GM18907 (cell line): ENCODE measurements at regions not wholly inside any gene's neighbourhood (a gene's known extent, or its start where the extent isn't known, plus 50 kb on each side); places are given as distances from the start of the nearest gene placed in this dataset.

Source experiments
- ATAC-seq: cut with Tn5 transposase; IDR thresholded peaks from one replicate; pipeline ENCODE4 v1.9.1; 2021; ENCODE audit warnings: mild to moderate bottlenecking, moderate library complexity; ENCODE audit not compliant: unreplicated experiment

DNA sequence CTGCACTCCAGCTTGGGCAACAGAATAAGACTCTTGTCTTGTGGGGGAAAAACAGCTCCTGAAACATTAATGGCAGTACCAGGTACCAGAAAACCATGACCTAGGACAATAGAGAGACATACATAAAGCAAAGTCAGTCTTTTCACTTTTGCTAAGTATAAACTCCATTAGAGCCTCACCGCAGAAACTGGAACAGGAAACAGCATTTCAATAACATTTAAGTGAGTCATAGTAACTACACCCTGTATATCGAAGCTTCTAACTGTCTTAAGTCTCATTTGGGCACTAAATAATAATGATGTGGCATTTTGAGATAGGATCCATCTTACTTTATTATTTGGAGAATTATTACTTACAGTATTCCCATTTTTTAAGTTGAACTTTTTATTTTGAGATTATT, 517.8 kb upstream of the CELF2 start:
- ATAC-seq, result no peak

DNA sequence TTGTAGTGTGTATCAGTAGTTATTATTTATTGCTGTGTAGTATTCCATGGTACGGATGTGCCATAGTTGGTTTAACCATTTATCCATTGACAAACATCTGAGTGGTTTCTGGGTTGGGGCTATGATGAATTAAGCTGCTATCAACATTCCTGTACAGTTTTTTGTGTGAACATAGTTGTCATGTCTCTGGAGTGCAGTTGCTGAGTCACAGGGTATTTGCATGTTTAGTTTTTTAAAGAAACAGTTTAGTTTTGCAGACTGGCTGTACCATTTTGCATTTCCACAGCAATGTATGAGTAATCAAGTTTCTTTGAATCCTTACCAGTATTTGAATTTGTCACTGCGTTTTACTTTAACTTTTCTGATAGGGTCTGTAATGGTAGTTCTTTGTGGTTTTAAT, 516.7 kb upstream of the CELF2 start:
- ATAC-seq, result no peak

DNA sequence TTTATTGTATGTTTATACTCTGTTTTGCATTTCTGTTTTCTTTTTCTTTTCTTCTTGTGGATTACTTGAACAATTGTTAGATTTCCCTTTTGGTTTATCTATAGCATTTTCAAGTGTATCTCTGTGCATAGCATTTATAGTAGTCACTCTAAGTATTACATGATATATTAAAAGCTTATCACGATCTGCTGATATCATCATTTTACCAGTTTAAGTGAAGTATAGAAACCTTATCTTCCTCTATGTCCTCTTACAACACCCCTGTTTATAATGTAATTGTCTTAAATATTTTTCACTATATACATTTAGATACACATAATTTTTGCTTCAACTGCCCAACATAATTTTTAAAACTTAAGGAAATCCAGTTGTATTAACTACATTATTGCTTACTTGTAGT, 513.9 kb upstream of the CELF2 start:
- ATAC-seq, result no peak

DNA sequence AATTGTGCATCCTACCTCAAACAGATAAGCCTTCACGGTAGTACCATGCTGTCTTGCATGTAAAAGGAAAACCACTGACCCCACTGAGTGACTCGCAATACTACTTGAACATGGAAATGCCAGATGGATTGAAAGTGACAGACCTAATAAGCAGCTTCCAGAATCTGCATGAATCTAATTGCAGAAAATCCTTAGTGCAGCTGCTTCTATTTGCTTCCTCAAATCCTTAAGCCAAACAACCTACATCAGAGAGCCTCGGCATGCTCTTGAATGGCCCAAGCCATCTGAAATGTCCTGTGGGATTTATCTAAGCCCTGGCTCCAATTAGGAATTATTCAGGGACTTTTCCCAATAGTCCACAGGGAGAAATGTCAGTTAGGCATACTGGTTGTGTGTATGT, 509.5 kb upstream of the CELF2 start:
- ATAC-seq, result no peak

DNA sequence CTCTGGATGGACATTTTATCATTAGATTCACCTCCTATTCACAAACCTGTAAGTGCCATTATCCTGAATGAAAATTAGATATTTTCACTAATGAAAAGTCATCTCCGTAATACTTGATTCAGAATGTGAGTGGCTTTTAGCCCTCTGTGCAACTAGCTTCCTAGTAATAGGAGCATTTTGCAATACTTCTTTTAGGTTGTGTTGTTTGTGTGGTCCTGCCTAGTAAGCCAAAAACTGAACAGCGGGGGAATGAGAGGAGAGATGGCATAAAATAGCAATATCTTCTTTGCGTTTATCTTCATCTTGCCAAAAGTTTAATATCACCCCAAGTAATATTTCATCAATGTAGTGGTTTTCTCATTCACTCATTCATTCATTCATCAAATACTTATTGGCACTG, 507.5 kb upstream of the CELF2 start:
- ATAC-seq, result no peak

DNA sequence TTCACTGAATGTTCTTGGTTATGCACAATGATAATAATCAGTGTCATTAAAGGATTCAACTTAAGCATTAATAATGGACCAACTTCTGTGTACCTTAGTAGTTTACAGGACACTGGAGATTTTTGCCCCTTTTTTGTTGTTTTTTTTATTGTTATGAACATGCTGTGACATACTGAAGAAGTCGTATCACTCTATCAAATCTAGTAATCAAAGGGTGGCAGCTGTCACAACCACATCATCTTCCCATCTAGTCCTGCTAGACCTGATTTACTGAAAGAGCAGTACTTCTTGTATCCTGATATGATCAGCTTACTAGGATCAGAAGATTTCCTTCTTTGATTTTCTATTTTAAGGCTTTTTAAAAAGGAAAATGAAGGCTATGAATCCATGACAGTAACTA, 504.6 kb upstream of the CELF2 start:
- no peak for ATAC-seq

DNA sequence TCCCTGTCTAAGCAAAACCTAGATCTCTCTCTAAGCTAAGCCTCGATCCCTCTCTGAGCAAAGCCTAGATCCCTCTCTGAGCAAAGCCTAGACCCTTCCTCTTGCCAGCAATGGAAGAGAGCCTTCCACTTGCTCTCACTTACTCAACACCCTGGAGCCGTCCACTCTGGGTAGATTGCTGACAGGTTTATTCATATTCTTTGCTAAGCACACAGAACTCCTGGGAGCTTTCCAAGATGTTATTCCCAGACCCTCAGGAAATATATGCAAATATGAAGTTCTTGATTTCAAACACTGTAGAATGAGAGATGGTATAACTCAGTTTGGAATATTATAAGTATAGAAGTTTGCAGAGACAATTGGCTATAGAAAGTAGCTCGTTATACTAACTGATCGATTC, 503.8 kb upstream of the CELF2 start:
- no peak for ATAC-seq

DNA sequence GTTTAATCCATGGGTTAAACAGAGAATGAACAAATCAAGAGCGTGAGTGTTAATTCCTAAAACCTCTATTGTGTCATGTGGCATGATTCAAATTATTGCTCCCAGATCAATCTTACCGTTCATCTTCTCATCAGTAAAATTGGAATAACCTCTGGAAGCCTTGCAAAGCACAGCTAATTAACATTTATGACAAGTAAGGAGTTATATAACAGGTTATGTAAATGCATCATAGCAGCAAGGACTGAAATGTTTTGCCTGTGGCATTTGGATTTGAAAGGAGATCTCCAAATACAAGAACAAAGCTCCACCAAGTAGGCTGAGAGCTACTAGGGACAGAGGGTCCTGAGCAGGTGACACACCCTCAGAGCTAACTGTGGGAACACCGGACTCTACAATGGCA, 502.9 kb upstream of the CELF2 start:
- ATAC-seq, result no peak

DNA sequence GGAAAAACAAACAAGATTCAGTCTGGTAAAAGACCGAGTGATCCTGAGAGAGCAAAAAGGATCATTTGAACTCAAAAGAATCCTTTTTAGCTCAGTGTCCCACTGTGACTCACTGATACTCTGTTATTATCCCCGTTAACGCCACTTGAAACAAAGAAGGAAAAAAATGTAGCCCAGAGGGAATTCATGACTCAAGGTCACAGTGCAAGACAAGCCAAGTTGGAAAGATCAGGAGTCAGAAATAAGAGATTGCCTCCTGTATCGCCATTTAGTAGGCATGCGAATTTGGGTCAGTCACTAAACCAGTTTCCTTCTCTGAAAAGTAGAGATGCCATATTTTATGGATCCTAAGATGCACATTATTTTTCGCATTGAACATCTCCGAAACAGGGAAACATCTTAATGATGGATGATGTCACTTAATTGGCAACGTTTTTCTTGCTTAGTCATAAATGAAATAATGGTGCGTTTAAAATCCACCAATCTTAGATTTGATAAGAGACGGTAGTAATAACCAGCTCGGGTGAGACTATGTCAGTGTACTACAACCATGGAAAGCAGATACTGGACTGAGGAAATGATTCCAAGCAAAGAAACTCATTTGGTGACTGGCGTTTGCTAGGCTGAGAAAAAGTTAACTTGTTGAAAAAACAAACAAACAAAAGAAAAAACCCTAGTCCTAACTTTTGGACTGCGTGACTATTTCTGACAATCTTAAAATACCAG, 502.0 kb upstream of the CELF2 start:
- ATAC-seq, result no peak

DNA sequence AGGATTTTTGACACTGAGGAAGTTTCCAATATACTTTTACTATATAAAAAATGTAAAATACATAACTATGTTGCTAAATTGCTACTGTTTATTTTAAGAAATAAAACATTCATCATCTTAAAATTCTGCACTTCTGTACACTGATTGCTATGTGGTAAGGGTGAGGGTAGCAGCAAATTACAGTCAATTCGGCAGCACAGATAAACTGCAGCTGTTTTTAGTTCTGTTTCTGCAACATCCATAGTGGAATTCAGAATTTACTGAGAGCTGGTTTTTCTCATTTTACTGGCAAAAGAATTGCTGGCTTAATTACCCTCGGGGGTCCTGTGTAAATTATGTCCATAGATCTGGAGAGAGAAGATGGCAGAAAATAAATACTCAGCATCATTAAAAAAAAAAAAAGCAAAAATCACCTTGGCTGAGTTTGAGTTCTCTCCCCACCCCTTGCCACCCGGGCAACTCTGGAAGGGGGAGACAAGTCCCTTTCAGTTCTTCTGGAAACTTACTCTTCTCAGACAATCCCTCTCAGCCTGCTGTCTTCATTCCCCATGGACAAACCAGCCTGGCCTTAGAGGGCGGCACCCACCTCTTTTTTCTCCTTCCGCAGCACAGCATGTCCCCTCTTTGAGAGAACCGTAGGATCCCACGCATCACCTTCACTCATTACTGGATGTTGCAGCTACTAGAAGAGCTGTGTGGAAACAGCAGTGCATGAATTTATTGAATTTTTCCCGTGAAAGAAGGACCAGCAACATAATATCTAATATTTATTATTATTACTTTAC, 501.1 kb upstream of the CELF2 start:
- no peak for ATAC-seq

DNA sequence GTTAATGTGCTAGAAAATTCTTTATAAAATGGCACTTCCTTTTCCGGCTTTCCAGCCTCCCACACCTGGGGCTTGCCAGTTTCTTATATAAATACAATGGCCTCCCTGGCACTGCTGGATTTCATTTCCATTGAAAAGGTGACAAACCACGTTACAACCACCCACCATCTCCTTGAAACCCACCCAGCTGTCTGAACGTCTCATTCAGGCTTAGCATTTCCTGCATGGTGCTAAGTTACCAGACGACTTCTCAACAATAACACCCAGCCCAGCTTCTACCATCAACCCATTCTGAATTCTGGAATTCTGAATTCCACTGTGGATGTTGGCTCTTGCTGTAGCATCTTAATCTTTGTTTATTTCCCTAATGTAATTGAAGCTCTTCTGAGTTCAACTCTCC, 499.8 kb upstream of the CELF2 start:
- ATAC-seq, result no peak

DNA sequence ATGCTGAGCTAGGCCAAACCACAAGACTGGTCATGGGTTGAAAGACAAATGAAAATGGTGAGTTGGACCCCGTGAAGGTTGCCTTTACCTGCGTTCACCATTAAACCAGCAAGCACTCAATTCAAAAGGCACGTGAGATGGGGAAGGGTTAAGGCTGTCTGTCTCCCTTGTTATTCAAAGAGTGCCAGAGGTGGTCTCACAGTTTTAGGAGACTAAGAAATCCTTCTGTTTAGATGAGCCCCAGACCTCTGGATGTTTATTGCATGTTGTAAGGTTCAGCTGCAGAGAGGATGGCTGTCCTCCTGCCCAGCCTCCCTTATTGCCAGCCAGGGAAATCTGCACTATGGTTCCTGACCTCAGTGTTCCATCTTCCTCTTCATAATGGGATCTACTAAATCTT, 498.0 kb upstream of the CELF2 start:
- no peak for ATAC-seq

DNA sequence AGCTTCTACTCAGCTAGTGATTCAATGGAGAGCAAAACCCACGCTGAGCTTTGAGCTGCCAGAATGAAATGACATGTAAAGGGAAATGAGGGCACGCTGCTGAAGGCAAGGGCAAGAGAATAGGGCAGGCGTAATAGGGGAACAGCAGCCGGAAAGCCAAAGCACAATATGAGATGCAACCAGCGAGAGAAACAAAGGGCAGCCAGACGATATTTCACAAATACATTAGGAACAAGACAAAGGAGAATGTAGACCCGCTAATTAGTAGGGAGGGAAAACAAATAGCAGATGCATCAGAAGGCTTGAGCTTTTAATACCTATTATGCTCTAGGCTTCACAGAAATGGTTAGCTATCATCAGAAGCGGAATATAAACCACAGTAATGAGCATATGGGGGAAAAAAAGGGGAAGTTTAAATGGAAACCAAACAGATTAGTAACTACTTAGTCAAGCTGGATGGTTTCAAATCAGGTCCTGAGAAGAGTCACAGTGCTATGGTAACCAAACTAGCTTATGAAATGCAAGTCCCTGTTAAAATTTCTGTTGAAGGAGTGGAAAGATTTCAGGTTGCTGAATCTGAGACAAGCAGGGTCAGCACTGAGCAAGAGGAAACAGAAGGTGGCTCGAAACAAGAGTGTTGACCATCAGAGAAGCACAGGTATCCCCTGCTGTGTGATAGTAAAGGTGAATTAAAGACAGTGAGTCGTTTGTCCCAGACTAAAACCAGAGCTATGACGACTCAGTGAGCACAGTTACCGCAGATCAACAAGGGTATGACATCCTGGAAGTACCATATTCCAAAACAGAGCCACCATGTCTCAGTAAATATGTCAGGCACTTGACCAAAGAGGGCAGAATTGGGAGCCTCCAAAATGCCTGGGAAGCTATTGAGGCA, 496.9 kb upstream of the CELF2 start:
- peak; percentile 97 for ATAC-seq

DNA sequence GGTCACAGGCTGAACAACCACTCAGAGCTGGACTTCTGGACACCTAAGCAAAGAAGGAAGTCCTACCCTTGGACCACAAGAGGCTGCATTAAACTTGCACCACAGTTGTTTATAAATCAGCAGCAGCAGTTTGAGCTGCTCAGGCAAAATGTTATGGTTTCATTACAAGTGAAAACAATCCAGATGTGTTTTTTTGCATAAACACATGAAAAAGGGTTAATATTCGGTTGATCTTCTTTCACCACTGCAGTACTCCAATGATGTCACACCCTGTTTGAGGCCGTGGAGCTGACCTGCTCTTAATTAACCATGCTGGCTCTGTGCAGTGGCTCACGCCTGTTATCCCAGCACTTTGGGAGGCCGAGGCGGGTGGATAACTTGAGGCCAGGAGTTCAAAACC, 490.8 kb upstream of the CELF2 start:
- no peak for ATAC-seq

DNA sequence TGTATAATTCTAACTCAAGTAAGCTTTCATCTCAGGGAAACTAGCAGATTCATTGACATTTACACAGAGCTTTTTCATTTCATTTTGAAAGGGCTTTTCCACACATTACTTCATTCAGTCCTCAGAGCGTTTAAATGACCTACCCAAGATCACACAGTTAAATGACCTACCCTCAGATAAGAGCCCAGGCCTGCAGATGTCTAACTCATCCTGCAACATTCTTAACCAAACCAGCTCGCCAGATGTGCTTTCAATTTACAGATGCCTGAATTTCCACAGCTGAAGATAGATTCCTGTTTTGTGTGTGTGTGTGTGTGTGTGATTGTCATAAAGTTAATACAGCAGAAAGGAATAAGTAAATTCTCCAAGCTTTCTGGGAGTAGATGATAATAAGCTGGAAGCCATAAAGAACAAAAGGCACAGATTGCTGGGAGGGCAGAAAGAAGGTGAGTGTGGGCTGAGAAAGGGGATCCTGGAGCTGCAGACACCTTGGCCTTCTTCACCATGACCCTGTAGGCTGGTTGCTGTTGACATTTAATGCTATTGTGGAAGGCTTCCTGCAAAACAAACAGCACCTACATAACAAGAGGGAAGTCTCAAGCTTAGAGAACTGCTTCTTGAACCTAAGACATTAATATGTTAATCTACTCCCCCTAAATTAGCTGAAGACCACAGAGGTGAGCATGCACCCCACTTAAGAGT, 489.7 kb upstream of the CELF2 start:
- ATAC-seq, result no peak

DNA sequence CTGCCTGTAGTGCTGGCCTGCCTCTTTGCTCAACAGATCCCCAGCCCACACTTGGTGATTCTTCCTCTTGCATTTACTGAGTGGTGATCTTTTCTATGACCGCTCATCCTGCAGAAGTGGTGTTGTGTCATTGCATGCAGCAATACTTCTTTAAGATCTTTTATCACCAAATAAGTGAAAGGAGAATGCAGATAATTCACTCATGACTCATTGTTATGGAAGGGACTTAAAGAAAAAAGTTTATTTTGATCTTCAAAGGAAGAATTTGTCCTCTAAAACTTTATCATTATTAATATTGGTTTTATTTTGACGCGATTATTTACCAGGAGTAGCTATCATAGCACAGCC, 489.1 kb upstream of the CELF2 start:
- no peak for ATAC-seq

DNA sequence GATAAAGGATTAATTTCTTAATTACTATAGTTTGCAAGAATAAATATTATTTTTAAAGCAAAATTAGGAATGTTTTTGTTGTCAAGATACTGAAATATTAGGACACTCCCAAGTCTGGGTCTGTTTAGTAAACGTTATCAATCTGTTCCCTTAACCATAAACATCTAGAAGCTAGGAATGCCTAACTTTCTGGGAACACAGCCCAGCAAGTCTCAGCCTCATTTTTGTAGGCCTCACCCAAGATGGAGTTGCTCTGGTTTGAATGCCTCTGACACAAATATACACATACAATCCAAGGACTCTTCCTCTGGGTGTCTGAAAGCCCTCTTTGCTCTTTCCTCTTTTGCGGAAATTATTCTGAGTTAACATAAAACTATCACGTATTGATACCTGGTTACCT, 487.4 kb upstream of the CELF2 start:
- no peak for ATAC-seq

DNA sequence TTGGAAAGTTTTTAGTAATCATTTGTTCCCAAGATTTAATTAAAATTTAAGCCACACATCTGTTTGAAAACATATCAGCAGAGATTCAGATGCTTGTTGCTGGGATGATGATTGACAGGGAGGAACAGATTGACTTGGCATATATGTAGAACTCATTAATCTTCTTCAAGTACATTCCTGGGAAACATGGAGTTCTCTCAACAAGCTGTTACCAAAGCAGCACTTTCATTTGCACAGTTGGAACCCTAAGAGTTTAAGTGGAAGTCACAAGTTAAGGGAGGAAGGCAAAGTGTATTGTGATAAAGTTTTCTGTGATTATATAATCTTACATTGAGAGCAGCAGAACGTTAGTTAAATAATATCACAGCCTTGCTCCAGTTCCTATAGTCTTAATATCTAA, 485.4 kb upstream of the CELF2 start:
- ATAC-seq, result no peak

DNA sequence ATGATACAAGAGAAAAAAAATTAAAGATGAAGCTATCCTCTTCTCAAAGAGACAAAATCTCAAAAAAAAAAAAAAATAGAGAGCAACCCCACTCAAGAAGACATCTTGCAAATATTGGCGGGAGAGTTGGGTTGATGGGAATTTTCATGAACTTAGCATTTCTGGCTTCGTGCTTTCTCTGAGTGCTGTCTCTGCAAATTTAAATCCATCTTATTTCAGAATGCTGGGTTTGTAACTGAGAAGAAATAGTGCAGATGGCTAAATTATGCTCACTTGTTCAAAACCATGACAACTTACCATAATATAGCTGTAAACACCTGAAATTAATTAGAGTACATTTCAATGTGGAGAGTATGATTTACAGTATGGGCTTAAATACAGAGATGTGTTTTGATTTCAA, 484.8 kb upstream of the CELF2 start:
- no peak for ATAC-seq

DNA sequence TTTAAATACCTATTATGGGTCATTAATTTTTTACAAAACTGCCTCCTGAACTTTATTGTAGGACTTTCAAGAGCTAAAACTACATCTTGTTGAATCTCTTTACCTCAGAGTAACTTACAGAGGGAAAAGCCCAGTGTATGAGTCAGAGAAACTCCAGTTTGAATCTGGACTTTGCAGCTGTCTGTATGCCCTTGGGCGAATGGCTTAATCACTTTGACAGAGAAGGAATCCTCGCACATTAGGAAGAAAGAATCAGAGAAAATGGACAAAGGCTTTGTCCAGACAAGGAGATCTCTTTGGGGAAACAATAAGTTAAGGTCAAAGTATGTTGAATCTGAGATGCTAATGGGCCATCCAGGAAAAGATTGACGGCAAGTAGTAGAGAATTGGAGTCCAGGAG, 484.2 kb upstream of the CELF2 start:
- no peak for ATAC-seq

DNA sequence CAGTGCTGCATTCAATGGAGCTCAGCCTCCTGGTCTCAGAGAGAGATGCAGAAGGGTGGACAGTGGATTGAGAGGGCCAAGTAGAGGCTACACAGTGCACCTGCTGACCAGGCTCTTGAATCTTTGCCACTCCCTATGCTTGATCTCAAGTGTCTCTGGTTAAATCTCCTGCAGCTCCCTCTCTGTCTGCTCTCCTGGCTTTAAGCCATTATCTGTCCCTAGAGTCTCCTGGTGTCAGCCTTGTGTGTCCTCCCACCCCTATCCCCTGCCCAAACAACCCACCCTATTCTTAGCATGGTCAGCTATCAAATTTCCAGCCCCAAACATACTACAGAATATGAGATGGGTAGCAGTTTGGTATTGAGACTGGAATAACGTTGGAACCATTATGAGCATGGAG, 479.3 kb upstream of the CELF2 start:
- ATAC-seq, result no peak
